Activated naive CD4-positive, alpha-beta T cell treated with Interleukin-2 at 50 U/mL for 16 hours (primary cell): ENCODE measurements at regions not wholly inside any gene's neighbourhood (a gene's known extent, or its start where the extent isn't known, plus 50 kb on each side); places are given as distances from the start of the nearest gene placed in this dataset.
"Not testable (repeated sequence)": the region's sequence is repeated elsewhere in the genome, so short reads cannot be mapped to it uniquely, and the experiment has no call there.

Experiments
- DNase-seq: peaks from one replicate; pipeline ENCODE4 v3.0.0-alpha.2; 2020

GRCh38 chr11:116698080-116698479, 74.7 kb downstream of the BUD13 start:
- no peak for DNase-seq

GRCh38 chr11:116697639-116698038, 75.1 kb downstream of the BUD13 start:
- DNase-seq: no peak

GRCh38 chr11:116697011-116697410, 75.8 kb downstream of the BUD13 start:
- DNase-seq: no peak

GRCh38 chr11:116696381-116696941, 76.3 kb downstream of the BUD13 start:
- no peak for DNase-seq

GRCh38 chr11:116695657-116696254, 77.0 kb downstream of the BUD13 start:
- no peak for DNase-seq

GRCh38 chr11:116694815-116695590, 77.8 kb downstream of the BUD13 start:
- no peak for DNase-seq

GRCh38 chr11:116694349-116694725, 78.5 kb downstream of the BUD13 start:
- no peak for DNase-seq

- no peak for DNase-seq
Observed at GRCh38 chr11:116693593-116694348, 79.0 kb downstream of the BUD13 start.

GRCh38 chr11:116693102-116693570, 79.7 kb downstream of the BUD13 start:
- no peak for DNase-seq

GRCh38 chr11:116692318-116693101, 80.3 kb downstream of the BUD13 start:
- DNase-seq: no peak

GRCh38 chr11:116691771-116692177, 81.0 kb downstream of the BUD13 start:
- DNase-seq: peak; percentile 57

GRCh38 chr11:116690611-116691010, 82.2 kb downstream of the BUD13 start:
- no peak for DNase-seq

GRCh38 chr11:116689413-116690127, 83.2 kb downstream of the BUD13 start:
- DNase-seq: no peak

- DNase-seq: no peak
Observed at GRCh38 chr11:116688202-116688540, 84.6 kb downstream of the BUD13 start.

- DNase-seq: no peak
Observed at GRCh38 chr11:116687458-116688201, 85.2 kb downstream of the BUD13 start.

- no peak for DNase-seq
Observed at GRCh38 chr11:116686866-116687265, 85.9 kb downstream of the BUD13 start.

GRCh38 chr11:116683982-116684381, 88.8 kb downstream of the BUD13 start:
- no peak for DNase-seq

- DNase-seq: no peak
Observed at GRCh38 chr11:116680349-116681125, 92.2 kb downstream of the BUD13 start.

- DNase-seq: no peak
Observed at GRCh38 chr11:116678887-116679286, 93.9 kb downstream of the BUD13 start.

GRCh38 chr11:116667318-116667717, 105.5 kb downstream of the BUD13 start:
- DNase-seq: not testable (repeated sequence)
